GM23338 (cell line): ENCODE measurements at regions not wholly inside any gene's neighbourhood (a gene's known extent, or its start where the extent isn't known, plus 50 kb on each side); places are given as distances from the start of the nearest gene placed in this dataset.
A peak's percentile ranks its signal among the peaks of the same experiment; 100 is the strongest.

Experiments
- ATAC-seq: fragments of 200-7000 bp; cut with Tn5 transposase; 3 replicates; pipeline ENCODE4 v1.9.1; 2020
- DNase-seq: peaks from one replicate; pipeline ENCODE4 v3.0.0-alpha.2; 2015; ENCODE audit warnings: low spot score
- H2AFZ ChIP-seq: fragments of 200-600 bp; sonication (generic); 2 replicates; pipeline ENCODE4 v1.8.0; 2016; ENCODE audit warnings: antibody characterized with exemption, mild to moderate bottlenecking, moderate library complexity
- H3F3A ChIP-seq: fragments of 200-600 bp; sonication (generic); replicated peaks from 2 replicates; pipeline ENCODE4 v1.8.0; 2017; ENCODE audit warnings: antibody characterized with exemption, mixed run types, low read depth
- H3K27ac ChIP-seq: fragments of 200-600 bp; sonication (generic); 2 replicates; pipeline ENCODE4 v1.6.1; 2016; ENCODE audit warnings: low read depth
- H3K27me3 ChIP-seq: fragments of 200-600 bp; sonication (generic); 2 replicates; pipeline ENCODE4 v1.8.0; 2016; ENCODE audit warnings: mild to moderate bottlenecking, mixed run types, moderate library complexity; ENCODE audit not compliant: insufficient read depth
- H3K36me3 ChIP-seq: fragments of 200-600 bp; sonication (generic); 2 replicates; pipeline ENCODE4 v1.8.0; 2016; ENCODE audit warnings: mild to moderate bottlenecking; ENCODE audit not compliant: insufficient read depth
- H3K4me1 ChIP-seq: fragments of 200-600 bp; sonication (generic); 2 replicates; pipeline ENCODE4 v1.8.0; 2016; ENCODE audit warnings: mild to moderate bottlenecking, moderate library complexity; ENCODE audit not compliant: insufficient read depth
- H3K4me2 ChIP-seq: fragments of 200-600 bp; sonication (generic); 2 replicates; pipeline ENCODE4 v1.7.1; 2017; ENCODE audit warnings: mixed run types
- H3K4me3 ChIP-seq: fragments of 200-600 bp; sonication (generic); 2 replicates; pipeline ENCODE4 v1.6.1; 2016; ENCODE audit warnings: mixed run types
- H3K79me2 ChIP-seq: fragments of 200-600 bp; sonication (generic); replicated peaks from 2 replicates; pipeline ENCODE4 v1.8.0; 2017; ENCODE audit warnings: mild to moderate bottlenecking; ENCODE audit not compliant: insufficient read depth
- H3K9me2 ChIP-seq: fragments of 200-600 bp; sonication (generic); 2 replicates; pipeline ENCODE4 v1.8.0; 2017; ENCODE audit not compliant: insufficient read depth
- H4K20me1 ChIP-seq: fragments of 200-600 bp; sonication (generic); replicated peaks from 2 replicates; pipeline ENCODE4 v1.8.0; 2017; ENCODE audit warnings: mild to moderate bottlenecking; ENCODE audit not compliant: insufficient read depth
- H3K27ac Mint-ChIP-seq: 2 replicates; pipeline ENCODE4 v1.8.0; 2020; ENCODE audit warnings: inconsistent platforms, mild to moderate bottlenecking, moderate library complexity, mixed read lengths
- H3K27me3 Mint-ChIP-seq: 3 replicates; pipeline ENCODE4 v1.8.0; 2022; ENCODE audit warnings: low read depth, mild to moderate bottlenecking, moderate library complexity, mixed read lengths, inconsistent platforms; ENCODE audit not compliant: insufficient read depth, poor library complexity
- H3K36me3 Mint-ChIP-seq: 3 replicates; pipeline ENCODE4 v1.8.0; 2021; ENCODE audit warnings: low read depth, mild to moderate bottlenecking, inconsistent platforms, moderate library complexity, mixed read lengths
- H3K4me1 Mint-ChIP-seq: 3 replicates; pipeline ENCODE4 v1.8.0; 2020; ENCODE audit warnings: mild to moderate bottlenecking, inconsistent platforms, mixed read lengths
- H3K4me3 Mint-ChIP-seq: 3 replicates; pipeline ENCODE4 v1.8.0; 2021; ENCODE audit warnings: moderate library complexity, mild to moderate bottlenecking, inconsistent platforms, mixed read lengths
- H3K9me3 Mint-ChIP-seq: 3 replicates; pipeline ENCODE4 v1.8.0; 2020; ENCODE audit warnings: moderate library complexity, mild to moderate bottlenecking, inconsistent platforms, mixed read lengths
- CREB1 ChIP-seq: fragments of 250-450 bp; sonication (Bioruptor Pico); IDR thresholded peaks from 2 replicates; pipeline ENCODE4 v1.5.0; 2020; ENCODE audit warnings: low read depth, mild to moderate bottlenecking, moderate library complexity
- EZH2 ChIP-seq: fragments of 200-600 bp; sonication (generic); IDR thresholded peaks from one replicate; pipeline ENCODE4 v1.8.0; 2017; ENCODE audit warnings: antibody characterized with exemption, mild to moderate bottlenecking, low read depth; ENCODE audit not compliant: unreplicated experiment
- EZH2phosphoT487 ChIP-seq: fragments of 200-600 bp; sonication (generic); IDR thresholded peaks from one replicate; pipeline ENCODE4 v1.8.1; 2018; ENCODE audit warnings: antibody characterized with exemption; ENCODE audit not compliant: unreplicated experiment
- JUNB ChIP-seq: IDR thresholded peaks from one replicate; pipeline ENCODE4 v1.6.1; 2016; ENCODE audit warnings: antibody characterized with exemption; ENCODE audit not compliant: unreplicated experiment
- NANOG ChIP-seq: IDR thresholded peaks from 2 replicates; pipeline ENCODE4 v1.6.1; 2016; ENCODE audit warnings: antibody characterized with exemption, borderline replicate concordance
- POLR2AphosphoS5 ChIP-seq: IDR thresholded peaks from 2 replicates; pipeline ENCODE4 v1.6.1; 2016; ENCODE audit warnings: antibody characterized with exemption, low read depth
- STAT1 ChIP-seq: IDR thresholded peaks from one replicate; pipeline ENCODE4 v1.6.1; 2016; ENCODE audit warnings: antibody characterized with exemption; ENCODE audit not compliant: unreplicated experiment
- ZNF114 ChIP-seq: fragments of 250-450 bp; sonication (Bioruptor Pico); IDR thresholded peaks from 2 replicates; pipeline ENCODE4 v1.5.0; 2020; ENCODE audit warnings: mild to moderate bottlenecking, moderate library complexity
- ZNF331 ChIP-seq: fragments of 250-450 bp; sonication (Bioruptor Pico); IDR thresholded peaks from 2 replicates; pipeline ENCODE4 v1.5.0; 2020; ENCODE audit warnings: low read depth, mild to moderate bottlenecking, moderate library complexity
- TF ChIP-seq, protein P1 (sequence below): IDR thresholded peaks from one replicate; pipeline ENCODE4 v1.6.1; 2018; ENCODE audit warnings: antibody characterized with exemption; ENCODE audit not compliant: unreplicated experiment
- TF ChIP-seq, protein P2 (sequence below): IDR thresholded peaks from 2 replicates; pipeline ENCODE4 v1.6.1; 2016; ENCODE audit warnings: antibody characterized with exemption
- TF ChIP-seq, protein P3 (sequence below), 2 experiments: fragments of 200-600 bp in 1 of 2; sonication (generic) in 1 of 2; conservative IDR thresholded peaks; 2 replicates each; pipeline versions ENCODE4 v1.5.1 to v1.6.1; 2016 to 2017; ENCODE audit warnings: antibody characterized with exemption in 2 of 2, low read depth in 2 of 2, mild to moderate bottlenecking in 2 of 2, moderate library complexity in 1 of 2

DNA sequence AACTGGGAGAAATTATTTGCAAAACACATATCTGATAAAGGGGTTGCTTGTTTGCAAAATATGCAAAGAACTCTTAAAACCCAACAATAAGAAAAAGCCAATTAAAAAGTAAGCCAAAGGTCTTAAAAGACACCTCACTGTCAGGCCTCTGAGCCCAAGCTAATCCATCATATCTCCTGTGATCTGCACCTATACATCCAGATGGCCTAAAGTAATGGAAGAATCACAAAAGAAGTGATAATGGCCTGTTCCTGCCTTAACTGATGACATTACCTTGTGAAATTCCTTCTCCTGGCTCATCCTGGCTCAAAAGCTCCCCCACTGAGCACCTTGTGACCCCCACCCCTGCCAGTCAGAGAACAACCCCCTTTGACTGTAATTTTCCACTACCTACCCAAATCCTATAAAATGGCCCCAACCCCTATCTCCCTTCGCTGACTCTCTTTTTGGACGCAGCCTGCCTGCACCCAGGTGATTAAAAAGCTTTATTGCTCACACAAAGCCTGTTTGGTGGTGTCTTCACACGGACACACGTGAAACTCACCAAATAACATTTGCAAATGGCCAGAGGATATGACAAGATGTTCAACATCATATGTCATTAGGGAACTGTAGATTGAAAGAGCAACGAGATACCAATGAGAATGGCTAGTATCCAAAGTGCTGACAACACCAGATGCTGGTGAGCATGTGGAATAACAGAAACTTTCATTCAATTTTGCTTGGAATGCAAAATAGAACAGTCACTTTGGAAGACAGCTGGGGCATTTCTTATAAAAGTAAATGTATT, 565.0 kb upstream of the ADGRB3 start:
- peak; percentile 49 for DNase-seq
- H3K4me1 Mint-ChIP-seq: peaks cover 54% of the 10 kb centered on the region

DNA sequence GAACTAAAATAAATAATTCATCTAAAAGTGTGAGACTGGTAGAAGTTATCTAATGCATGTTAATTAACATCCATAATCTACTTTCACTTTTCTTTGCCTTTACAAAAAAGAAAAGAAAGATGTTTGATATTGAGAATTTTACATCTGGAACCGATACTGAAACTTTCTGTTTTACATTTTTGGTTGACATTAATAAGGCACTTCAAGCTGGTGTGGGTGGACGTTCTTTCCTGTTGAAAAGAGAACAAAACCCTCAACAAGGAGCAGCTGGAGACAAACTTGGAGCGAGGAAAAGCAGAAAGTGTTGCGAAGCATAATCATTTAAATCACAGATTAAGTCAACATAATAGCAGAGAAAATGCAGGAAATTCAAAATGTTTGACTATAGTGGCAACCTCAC, 575.2 kb upstream of the ADGRB3 start:
- peaks cover 9% of the 10 kb centered on the region; the same call in 1 of the 2 replicates for H3K36me3 ChIP-seq
- no peaks in the 10 kb centered on the region for H3K79me2 ChIP-seq
- peak overlapping the region; percentile 59 for H3K4me2 ChIP-seq
- no peaks in the 10 kb centered on the region for H3F3A ChIP-seq
- Mint-ChIP-seq H3K36me3 (peaks cover 20% of the 10 kb centered on the region; the same call in 2 of the 3 replicates), H3K9me3 (peaks cover 20% of the 10 kb centered on the region), H3K4me3 (no peak overlapping the region), H3K4me1 (peaks cover 15% of the 10 kb centered on the region), H3K27me3 (no peaks in the 10 kb centered on the region), H3K27ac (peak overlapping the region; percentile 54; the same call in 1 of the 2 replicates)
- H3K27me3 ChIP-seq: no peaks in the 10 kb centered on the region
- ATAC-seq (no peak), DNase-seq (no peak)
- no peak overlapping the region for H2AFZ ChIP-seq
- H3K4me3 ChIP-seq: no peak overlapping the region
- peaks cover 14% of the 10 kb centered on the region for H3K4me1 ChIP-seq
- no peaks in the 10 kb centered on the region for H3K9me2 ChIP-seq
- H3K27ac ChIP-seq: peak overlapping the region; percentile 52
- H4K20me1 ChIP-seq: no peaks in the 10 kb centered on the region
- TF ChIP-seq JUNB (no peak), STAT1 (no peak), EZH2 (no peak), CREB1 (CRISPR knock-in tag) (no peak), POLR2AphosphoS5 (no peak), EZH2phosphoT487 (no peak), NANOG (no peak), ZNF114 (CRISPR knock-in tag) (no peak)
- TF ChIP-seq, protein P1, sequence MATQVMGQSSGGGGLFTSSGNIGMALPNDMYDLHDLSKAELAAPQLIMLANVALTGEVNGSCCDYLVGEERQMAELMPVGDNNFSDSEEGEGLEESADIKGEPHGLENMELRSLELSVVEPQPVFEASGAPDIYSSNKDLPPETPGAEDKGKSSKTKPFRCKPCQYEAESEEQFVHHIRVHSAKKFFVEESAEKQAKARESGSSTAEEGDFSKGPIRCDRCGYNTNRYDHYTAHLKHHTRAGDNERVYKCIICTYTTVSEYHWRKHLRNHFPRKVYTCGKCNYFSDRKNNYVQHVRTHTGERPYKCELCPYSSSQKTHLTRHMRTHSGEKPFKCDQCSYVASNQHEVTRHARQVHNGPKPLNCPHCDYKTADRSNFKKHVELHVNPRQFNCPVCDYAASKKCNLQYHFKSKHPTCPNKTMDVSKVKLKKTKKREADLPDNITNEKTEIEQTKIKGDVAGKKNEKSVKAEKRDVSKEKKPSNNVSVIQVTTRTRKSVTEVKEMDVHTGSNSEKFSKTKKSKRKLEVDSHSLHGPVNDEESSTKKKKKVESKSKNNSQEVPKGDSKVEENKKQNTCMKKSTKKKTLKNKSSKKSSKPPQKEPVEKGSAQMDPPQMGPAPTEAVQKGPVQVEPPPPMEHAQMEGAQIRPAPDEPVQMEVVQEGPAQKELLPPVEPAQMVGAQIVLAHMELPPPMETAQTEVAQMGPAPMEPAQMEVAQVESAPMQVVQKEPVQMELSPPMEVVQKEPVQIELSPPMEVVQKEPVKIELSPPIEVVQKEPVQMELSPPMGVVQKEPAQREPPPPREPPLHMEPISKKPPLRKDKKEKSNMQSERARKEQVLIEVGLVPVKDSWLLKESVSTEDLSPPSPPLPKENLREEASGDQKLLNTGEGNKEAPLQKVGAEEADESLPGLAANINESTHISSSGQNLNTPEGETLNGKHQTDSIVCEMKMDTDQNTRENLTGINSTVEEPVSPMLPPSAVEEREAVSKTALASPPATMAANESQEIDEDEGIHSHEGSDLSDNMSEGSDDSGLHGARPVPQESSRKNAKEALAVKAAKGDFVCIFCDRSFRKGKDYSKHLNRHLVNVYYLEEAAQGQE: no peak
- TF ChIP-seq, protein P2, sequence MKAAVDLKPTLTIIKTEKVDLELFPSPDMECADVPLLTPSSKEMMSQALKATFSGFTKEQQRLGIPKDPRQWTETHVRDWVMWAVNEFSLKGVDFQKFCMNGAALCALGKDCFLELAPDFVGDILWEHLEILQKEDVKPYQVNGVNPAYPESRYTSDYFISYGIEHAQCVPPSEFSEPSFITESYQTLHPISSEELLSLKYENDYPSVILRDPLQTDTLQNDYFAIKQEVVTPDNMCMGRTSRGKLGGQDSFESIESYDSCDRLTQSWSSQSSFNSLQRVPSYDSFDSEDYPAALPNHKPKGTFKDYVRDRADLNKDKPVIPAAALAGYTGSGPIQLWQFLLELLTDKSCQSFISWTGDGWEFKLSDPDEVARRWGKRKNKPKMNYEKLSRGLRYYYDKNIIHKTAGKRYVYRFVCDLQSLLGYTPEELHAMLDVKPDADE: no peak
- TF ChIP-seq, protein P3, sequence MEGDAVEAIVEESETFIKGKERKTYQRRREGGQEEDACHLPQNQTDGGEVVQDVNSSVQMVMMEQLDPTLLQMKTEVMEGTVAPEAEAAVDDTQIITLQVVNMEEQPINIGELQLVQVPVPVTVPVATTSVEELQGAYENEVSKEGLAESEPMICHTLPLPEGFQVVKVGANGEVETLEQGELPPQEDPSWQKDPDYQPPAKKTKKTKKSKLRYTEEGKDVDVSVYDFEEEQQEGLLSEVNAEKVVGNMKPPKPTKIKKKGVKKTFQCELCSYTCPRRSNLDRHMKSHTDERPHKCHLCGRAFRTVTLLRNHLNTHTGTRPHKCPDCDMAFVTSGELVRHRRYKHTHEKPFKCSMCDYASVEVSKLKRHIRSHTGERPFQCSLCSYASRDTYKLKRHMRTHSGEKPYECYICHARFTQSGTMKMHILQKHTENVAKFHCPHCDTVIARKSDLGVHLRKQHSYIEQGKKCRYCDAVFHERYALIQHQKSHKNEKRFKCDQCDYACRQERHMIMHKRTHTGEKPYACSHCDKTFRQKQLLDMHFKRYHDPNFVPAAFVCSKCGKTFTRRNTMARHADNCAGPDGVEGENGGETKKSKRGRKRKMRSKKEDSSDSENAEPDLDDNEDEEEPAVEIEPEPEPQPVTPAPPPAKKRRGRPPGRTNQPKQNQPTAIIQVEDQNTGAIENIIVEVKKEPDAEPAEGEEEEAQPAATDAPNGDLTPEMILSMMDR (conservative IDR thresholded peaks at IDR 0.05; ENCODE audit: low read depth in 2 of 2): no peak

More for the DNA sequence above, 565.0 kb upstream of the ADGRB3 start:
- no peaks in the 10 kb centered on the region for H3K9me3 Mint-ChIP-seq
- H3K4me1 ChIP-seq: peaks cover 42% of the 10 kb centered on the region
- H3K27me3 Mint-ChIP-seq: peaks cover 6% of the 10 kb centered on the region
- H3K4me2 ChIP-seq: peak overlapping the region; percentile 46; the same call in 1 of the 2 replicates
- H3K9me2 ChIP-seq: no peaks in the 10 kb centered on the region
- no peak overlapping the region for H3K4me3 ChIP-seq
- no peaks in the 10 kb centered on the region for H3K27me3 ChIP-seq
- no peak overlapping the region for H3K4me3 Mint-ChIP-seq
- peak overlapping the region; percentile 92 for H3K27ac Mint-ChIP-seq
- no peaks in the 10 kb centered on the region for H3F3A ChIP-seq
- H2AFZ ChIP-seq: no peak overlapping the region
- no peak for TF ChIP-seq ZNF331 (CRISPR knock-in tag)
- TF ChIP-seq NANOG: peak; percentile 83
- peak; percentile 48 for ATAC-seq
- no peaks in the 10 kb centered on the region for H4K20me1 ChIP-seq
- no peaks in the 10 kb centered on the region for H3K79me2 ChIP-seq
- peak overlapping the region; percentile 84 for H3K27ac ChIP-seq
- no peaks in the 10 kb centered on the region for H3K36me3 ChIP-seq
- no peaks in the 10 kb centered on the region for H3K36me3 Mint-ChIP-seq
